Right kidney (tissue), 1 donor: ENCODE measurements at regions not wholly inside any gene's neighbourhood (a gene's known extent, or its start where the extent isn't known, plus 50 kb on each side); places are given as distances from the start of the nearest gene placed in this dataset.
A peak's percentile ranks its signal among the peaks of the same experiment; 100 is the strongest.
"Not testable (repeated sequence)": the region's sequence is repeated elsewhere in the genome, so short reads cannot be mapped to it uniquely, and the experiment has no call there.

Experiments
- DNase-seq: peaks from one replicate; pipeline ENCODE4 v3.0.0-alpha.2; 2016

DNA sequence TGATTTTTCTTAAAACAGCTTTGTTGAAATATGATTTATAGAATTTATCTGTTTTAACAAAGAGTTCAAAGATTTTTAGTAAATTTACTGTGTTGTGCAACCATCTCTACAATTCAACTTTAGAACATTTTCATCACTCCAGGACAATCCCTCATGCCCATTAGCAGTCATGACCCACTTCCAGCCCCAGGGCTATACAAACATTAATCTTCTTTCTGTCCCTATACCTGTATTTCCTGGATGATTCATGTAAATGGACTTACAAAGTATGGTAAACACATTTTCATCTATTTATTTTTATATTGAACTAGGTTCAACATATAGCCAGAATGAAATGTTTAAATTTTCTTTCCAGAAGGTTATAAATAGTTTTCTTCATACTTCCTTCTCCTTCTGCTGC, 127.8 kb upstream of the CCDC180 start:
- DNase-seq, result no peak

DNA sequence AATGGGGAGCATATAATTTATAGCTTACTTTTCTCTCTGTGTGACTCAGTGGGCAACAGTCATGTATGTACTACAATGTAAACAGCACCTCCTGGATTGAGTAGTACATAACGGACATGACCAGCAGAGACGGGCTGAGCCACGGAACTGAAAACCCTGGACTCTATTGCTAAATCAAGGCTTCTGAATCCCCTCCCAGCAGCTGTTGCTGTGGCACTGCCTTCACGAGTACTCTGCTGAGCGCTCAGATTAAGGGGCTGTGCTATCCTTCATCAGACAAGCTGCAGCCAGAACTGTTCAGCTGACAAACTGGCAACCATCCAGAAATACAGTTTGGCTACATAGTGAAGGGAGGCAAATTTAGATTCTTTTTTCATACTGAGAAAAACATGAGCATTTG, 131.3 kb upstream of the CCDC180 start:
- peak; percentile 1 for DNase-seq

GRCh38 chr9:97168174-97168573, 129.2 kb upstream of the CTSV start:
- not testable (repeated sequence) for DNase-seq

DNA sequence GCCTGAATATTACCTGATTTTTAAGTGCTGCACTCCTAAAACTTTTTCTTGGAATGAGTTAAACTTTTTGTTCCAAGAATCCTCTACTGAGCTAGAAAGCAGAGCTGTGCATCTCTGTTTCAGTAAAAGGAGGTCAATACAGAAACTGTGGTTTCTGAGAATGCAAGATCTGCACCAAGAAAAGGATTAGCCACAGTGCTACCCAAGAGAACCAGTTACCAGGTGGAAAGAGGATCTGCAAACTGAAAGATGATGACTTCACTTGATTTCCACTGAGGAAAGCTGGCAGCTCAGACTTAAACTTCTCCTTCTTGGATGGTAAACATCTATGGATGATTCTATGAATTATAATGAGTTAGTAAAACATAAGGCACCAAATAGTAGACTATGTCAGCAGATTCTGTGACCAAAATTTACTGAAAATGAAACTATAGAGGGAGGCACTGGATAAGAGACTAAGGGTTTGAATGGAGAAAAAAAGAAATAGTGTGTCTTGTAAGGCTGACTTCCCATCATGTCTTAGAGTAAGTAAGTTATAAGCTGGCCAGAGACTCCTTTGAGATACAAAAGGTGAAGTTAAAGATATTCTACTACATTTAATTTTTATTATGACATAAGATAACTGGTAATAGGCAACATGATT, 127.7 kb upstream of the CTSV start:
- DNase-seq, result not testable (repeated sequence)

DNA sequence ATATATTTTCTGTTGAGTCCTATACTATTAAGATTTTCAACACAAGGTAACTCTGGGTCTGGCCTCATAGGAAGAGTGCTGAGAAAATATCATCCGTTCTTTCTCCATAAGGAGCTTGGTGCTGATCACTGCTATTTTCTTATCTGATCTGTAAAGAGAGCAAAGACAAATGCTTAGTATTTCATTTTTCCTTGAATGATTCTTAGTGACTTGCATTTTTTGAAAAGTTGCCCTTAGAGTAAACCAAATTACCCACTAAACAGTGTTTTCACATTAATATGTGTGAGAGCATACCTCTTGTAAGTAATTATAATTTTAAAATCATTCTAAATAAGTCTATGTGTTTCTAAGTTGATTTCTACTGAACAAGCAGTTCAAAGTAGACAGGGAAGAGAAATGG, 121.3 kb upstream of the CTSV start:
- DNase-seq, result no peak

DNA sequence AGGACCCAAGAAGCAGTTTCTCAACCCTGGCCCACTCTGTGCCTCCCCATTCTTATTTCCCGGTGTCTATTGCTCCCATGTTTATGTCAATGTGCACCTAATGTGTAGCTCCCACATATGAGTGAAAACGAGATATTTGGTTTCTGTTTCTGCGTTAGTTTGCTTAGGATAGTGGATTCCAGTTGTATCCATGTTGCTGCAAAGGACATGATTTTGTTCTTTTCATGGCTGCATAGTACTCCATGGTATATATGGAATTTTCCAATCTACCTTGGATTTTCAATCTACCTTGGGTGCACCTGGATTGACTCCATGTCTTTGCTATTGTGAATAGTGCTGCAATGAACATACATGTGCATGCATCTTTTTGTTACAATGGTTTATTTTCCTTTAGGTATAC, 119.8 kb upstream of the CTSV start:
- DNase-seq, result not testable (repeated sequence)

DNA sequence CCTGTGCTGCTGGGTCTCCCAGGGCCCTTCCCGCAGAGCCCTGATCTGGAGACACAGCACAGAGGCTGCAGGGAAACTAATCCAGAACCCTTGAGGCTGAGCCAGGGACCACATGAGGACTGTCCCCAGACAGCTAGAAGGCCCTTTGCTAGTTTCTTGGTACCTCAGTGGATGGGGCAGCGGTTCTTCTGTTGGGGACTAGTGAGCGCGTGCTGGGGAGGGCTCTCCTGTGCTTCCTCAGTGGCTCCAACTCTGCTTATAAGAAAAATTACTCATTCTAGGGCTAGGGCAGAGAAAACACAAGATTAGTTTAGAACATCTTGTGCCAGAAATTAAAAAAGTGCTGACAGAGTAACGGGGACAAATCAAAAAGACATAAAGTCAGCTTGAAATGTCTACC, 116.5 kb upstream of the CTSV start:
- not testable (repeated sequence) for DNase-seq

DNA sequence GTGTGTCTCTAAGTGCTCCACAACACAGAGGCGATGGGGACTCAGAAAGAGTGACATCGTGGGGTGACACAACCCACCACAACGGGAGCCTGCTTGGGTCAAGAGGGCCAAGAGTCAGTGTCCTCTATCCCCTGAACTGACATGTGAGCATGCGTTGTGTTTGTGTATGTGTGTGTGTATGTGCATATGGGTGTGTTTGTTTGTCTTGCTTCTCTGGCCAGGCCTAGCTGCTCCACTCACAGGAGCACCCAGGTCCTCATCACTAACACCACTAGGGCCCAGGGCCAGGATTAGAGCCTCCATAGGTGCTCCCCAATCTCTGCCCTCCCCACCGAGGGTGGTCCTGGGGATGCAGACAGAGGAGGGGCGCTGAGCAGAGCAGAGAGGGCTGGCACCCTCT, 115.0 kb upstream of the CTSV start:
- no peak for DNase-seq

GRCh38 chr9:97153160-97153559, 114.2 kb upstream of the CTSV start:
- not testable (repeated sequence) for DNase-seq

- not testable (repeated sequence) for DNase-seq
These were observed 111.5 kb upstream of the CTSV start for GRCh38 chr9:97150471-97150870.

DNA sequence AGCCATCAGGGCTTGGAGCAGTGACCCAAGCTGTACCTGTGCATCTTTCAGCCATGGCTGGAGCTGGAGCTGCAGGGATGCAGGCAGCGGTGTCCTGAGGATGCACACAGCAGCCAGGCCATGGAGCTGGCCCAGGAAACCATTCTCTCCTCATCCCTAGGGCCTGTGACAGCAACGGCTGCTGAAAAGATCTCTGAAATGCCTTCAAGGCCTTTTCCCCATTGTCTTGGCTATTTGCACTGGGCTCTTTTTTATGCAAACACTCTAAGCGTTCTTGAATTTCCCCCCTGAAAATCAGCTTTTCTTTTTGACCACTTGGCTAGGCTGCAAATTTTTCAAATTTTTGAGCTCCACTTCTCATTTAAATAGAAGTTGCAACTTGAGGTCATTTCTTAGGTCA, 109.5 kb upstream of the CTSV start:
- not testable (repeated sequence) for DNase-seq

GRCh38 chr9:97145680-97146079, 106.7 kb upstream of the CTSV start:
- not testable (repeated sequence) for DNase-seq

GRCh38 chr9:97140566-97140965, 101.6 kb upstream of the CTSV start:
- no peak for DNase-seq

- DNase-seq, result no peak
These were observed 97.5 kb upstream of the CTSV start for GRCh38 chr9:97136421-97136820.

DNA sequence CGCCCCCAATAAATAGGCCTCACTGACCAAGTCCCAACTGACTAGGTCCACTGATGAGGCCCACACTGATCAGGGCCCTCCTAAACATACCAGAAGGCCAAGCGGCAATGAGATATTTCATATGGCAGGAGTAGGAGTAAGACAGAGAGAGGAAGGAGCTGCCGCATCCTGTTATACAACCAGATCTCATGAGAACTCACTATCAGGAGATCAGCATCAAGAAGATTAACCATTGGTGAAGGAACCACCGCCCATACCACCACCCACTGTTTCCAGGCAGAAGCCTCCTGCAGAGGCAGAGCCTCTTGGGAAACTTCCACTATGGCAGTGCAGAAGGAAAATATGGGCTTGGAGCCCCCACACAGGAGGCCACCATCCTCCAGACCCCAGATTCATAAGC, 95.0 kb upstream of the CTSV start:
- not testable (repeated sequence) for DNase-seq

DNA sequence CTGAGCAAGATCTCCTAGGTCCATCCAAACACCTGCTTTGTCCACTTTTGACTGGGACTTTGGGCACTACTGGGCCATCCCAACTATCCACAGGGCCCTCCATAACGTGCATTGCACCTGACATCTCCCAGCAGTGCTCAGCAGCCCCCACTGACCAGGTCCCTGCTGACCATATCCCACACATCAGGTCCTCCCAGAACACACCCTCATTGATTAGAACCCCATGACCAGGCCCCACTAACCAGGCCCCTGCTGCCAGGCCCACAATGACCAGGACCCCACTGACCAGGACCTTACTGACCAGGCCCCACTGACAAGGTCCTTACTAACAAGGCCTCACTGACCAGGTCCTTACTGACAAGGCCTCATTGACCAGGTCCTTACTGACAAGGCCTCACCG, 93.9 kb upstream of the CTSV start:
- DNase-seq, result no peak

DNA sequence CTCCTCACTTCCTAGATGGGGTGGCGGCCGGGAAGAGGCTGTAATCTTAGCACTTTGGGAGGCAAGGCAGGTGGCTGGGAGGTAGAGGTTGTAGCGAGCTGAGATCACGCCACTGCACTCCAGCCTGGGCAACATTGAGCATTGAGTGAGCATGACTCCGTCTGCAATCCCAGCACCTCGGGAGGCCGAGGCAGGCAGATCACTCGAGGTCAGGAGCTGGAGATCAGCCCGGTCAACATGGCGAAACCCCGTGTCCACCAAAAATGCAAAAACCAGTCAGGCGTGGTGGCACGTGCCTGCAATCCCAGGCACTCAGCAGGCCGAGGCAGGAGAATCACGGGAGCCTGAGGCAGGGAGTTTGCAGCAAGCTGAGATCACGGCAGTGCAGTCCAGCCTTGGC, 91.9 kb upstream of the CTSV start:
- DNase-seq, result not testable (repeated sequence)

DNA sequence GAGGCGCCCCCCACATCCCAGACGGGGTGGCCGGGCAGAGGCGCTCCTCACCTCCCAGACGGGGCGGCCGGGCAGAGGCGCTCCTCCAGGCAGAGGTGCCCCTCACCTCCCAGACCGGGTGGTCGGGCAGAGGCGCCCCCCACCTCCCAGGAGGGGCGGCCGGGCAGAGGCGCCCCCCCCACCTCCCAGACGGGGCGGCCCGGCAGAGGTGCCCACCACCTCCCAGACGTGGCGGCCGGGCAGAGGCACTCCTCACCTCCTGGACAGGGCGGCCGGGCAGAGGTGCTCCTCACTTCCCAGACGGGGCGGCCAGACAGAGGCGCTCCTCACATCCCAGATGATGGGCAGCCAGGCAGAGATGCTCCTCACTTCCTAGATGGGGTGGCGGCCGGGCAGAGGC, 91.4 kb upstream of the CTSV start:
- DNase-seq, result not testable (repeated sequence)

- DNase-seq, result no peak
These were observed 90.0 kb upstream of the CTSV start for GRCh38 chr9:97128919-97129318.

DNA sequence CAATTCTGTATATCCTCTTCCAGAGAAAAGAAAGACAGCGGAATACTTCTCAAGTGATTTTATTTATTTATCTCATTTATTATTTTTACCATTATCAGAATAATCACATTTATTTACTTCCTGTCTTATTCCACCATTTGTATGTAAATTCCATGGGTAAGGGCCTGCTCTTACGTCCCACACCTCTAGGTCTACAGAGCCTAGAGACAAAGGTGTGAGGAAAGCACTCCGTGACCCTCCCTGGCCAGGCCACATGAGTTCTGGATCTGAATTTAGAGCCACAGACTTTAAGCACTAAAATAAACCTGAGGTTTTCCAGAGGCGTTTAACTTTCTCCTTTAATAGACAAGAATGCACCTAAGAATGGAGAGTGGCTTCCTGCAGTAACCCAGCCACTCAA, 85.3 kb upstream of the CTSV start:
- no peak for DNase-seq

GRCh38 chr9:97110696-97111095, 71.8 kb upstream of the CTSV start:
- no peak for DNase-seq

DNA sequence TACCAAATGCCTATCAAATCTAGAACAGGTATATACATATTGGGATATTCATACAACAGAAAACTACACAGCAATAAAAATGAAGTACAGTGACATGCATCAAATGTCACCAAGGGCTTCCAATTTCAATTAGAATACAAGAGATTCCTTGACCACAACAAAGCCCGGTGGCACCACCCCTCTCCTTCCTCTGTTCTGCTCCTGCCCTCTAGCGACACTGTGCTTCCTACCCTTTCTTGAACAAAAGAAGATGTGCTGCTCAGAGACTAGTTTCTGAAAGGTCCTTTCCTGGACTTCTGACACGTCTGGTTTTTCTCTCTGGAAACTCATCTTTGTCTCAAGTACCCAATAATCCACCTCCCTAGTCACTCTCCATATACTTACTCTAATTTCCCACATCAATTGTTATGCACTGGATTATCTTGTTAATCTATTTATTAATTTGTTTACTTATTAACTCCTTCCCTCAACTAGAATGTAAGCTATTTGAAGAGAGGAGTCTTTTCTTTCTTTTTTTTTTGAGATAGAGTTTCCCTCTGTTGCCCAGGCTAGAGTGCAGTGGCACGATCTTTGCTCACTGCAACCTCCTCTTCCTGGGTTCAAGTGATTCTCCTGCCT, 70.4 kb upstream of the CTSV start:
- DNase-seq, result no peak

DNA sequence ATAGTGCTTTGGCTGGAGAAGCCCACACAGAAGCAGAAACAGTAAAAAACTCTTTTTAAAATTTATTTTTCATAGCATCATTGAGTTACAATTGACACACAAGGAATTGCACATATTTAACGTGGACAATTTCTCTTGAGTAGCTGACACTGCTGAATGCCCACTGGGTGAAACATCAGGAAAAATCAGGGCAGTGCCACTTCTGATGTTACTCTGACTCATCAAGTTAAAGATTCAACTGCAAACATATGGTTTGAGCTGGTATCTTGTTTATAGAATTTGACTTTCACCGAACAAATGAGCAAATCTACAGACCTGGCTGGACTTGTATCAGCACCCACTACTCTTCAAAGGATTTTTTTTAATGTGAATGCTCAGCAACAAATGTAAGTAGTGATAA, 66.3 kb upstream of the CTSV start:
- not testable (repeated sequence) for DNase-seq

- DNase-seq, result not testable (repeated sequence)
These were observed 64.9 kb upstream of the CTSV start for GRCh38 chr9:97103613-97104383.
